ENCODE measurements at regions not wholly inside any gene's neighbourhood (a gene's known extent, or its start where the extent isn't known, plus 50 kb on each side); places are given as distances from the start of the nearest gene placed in this dataset.

DNA sequence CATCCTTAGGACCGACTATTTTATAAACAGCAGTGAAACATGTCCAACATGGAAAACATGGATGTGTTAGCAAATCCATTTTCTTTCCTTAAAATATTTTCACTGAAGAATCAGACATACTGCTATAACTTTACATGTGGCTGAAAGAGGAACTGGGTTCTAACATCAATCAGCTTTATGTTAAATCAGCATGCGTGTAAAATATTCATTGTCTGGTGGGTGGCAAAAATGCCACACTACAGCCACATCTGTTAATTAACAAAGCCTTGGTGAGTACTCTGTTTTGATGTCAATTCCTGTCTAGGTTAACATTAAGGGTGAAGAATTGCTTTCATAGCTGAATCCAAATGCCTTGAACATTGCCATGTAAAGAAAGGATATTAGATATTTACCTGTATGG lies 222.6 kb upstream of the CEP162 start:
- H3K4me3 Mint-ChIP-seq = no peak overlapping the region
- no peak for DNase-seq

DNA sequence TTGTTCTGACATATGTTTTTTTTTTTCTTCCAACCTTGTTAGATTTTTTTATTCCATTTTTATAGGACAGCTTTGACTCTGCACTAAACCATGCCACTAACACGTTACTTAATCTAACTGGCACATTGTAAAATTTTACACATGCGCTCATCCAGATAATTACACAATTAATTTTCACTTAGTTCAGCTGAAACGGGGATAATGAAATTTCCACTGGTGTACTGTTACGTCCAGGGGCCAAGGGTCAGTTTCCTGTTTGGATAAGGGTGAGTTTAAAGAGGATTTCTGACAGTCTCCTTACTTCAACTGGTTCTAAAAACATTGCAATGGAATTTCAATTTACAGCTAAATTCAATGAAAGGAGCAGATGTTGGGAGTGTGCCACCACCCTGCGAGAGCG lies 221.8 kb upstream of the CEP162 start:
- TF ChIP-seq, protein P1, sequence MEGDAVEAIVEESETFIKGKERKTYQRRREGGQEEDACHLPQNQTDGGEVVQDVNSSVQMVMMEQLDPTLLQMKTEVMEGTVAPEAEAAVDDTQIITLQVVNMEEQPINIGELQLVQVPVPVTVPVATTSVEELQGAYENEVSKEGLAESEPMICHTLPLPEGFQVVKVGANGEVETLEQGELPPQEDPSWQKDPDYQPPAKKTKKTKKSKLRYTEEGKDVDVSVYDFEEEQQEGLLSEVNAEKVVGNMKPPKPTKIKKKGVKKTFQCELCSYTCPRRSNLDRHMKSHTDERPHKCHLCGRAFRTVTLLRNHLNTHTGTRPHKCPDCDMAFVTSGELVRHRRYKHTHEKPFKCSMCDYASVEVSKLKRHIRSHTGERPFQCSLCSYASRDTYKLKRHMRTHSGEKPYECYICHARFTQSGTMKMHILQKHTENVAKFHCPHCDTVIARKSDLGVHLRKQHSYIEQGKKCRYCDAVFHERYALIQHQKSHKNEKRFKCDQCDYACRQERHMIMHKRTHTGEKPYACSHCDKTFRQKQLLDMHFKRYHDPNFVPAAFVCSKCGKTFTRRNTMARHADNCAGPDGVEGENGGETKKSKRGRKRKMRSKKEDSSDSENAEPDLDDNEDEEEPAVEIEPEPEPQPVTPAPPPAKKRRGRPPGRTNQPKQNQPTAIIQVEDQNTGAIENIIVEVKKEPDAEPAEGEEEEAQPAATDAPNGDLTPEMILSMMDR (conservative IDR thresholded peaks at IDR 0.05) = no peak
- DNase-seq = no peak
- no peaks in the 10 kb centered on the region for H3K4me1 ChIP-seq (ENCODE audit: control insufficient read depth, insufficient read depth, low read length)
- no peaks in the 10 kb centered on the region for H3K36me3 ChIP-seq (ENCODE audit: control insufficient read depth, insufficient read depth, low read length)
- no peak overlapping the region for H3K4me3 Mint-ChIP-seq
- no peaks in the 10 kb centered on the region for H3K27me3 ChIP-seq (ENCODE audit: control insufficient read depth, insufficient read depth, low read length, poor library complexity, severe bottlenecking)
- H3K4me1 Mint-ChIP-seq = peaks cover 12% of the 10 kb centered on the region
- no peak overlapping the region for H3K4me3 ChIP-seq (ENCODE audit: low read length)
- no peak overlapping the region for H3K27ac ChIP-seq (ENCODE audit: low read depth, low read length)
- H3K36me3 Mint-ChIP-seq (ENCODE audit: low read depth) = no peaks in the 10 kb centered on the region
- no peaks in the 10 kb centered on the region for H3K9me3 Mint-ChIP-seq
- H3K9me3 ChIP-seq (ENCODE audit: control insufficient read depth, low read length) = no peaks in the 10 kb centered on the region
- no peak overlapping the region for H3K9ac ChIP-seq (ENCODE audit: extremely low read depth, low read length, poor library complexity, severe bottlenecking)
- H3K27me3 Mint-ChIP-seq (ENCODE audit: insufficient read depth) = no peaks in the 10 kb centered on the region
- WGBS, 2 experiments (ENCODE audit: insufficient coverage in 1 of 2, insufficient read length in 1 of 2) = 91 to 93% methylated on average over 2 to 6 of the region's 6 CpGs
- no peak overlapping the region for H3K27ac Mint-ChIP-seq

More for the DNA sequence above, 222.6 kb upstream of the CEP162 start:
- TF ChIP-seq, protein P1 (conservative IDR thresholded peaks at IDR 0.05) = no peak
- H3K4me1 ChIP-seq (ENCODE audit: control insufficient read depth, insufficient read depth, low read length) = no peaks in the 10 kb centered on the region
- H3K27ac ChIP-seq (ENCODE audit: low read depth, low read length) = no peak overlapping the region
- H3K36me3 Mint-ChIP-seq (ENCODE audit: low read depth) = no peaks in the 10 kb centered on the region
- H3K4me1 Mint-ChIP-seq = peaks cover 12% of the 10 kb centered on the region
- no peaks in the 10 kb centered on the region for H3K27me3 ChIP-seq (ENCODE audit: control insufficient read depth, insufficient read depth, low read length, poor library complexity, severe bottlenecking)
- no peak overlapping the region for H3K9ac ChIP-seq (ENCODE audit: extremely low read depth, low read length, poor library complexity, severe bottlenecking)
- H3K27me3 Mint-ChIP-seq (ENCODE audit: insufficient read depth) = no peaks in the 10 kb centered on the region
- no peaks in the 10 kb centered on the region for H3K9me3 ChIP-seq (ENCODE audit: control insufficient read depth, low read length)
- no peak overlapping the region for H3K4me3 ChIP-seq (ENCODE audit: low read length)
- H3K36me3 ChIP-seq (ENCODE audit: control insufficient read depth, insufficient read depth, low read length) = no peaks in the 10 kb centered on the region
- WGBS, 2 experiments (ENCODE audit: insufficient coverage in 1 of 2, insufficient read length in 1 of 2) = 97 to 100% methylated on average over 1 to 2 of the region's 2 CpGs
- no peaks in the 10 kb centered on the region for H3K9me3 Mint-ChIP-seq
- no peak overlapping the region for H3K27ac Mint-ChIP-seq

DNA sequence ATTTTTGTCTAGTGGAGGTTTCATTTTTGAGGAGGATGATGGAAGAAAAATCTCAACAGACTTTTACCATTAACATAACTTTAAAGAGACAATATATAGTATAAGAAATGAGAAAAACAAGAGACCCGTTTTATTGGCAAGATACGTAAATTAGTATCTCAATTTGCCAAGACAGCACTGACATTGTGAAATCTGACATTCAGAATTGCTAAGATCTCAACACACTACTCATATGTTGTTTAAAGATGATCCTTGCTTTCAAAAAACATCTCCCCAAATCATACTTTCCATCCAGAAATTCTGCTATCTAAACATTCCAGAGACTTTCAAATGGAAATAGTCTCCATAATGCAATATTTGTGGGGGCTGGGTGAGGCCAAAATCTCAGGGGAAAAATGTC lies 220.9 kb upstream of the CEP162 start:
- no peaks in the 10 kb centered on the region for H3K9me3 Mint-ChIP-seq
- H3K9ac ChIP-seq (ENCODE audit: extremely low read depth, low read length, poor library complexity, severe bottlenecking) = no peak overlapping the region
- no peaks in the 10 kb centered on the region for H3K9me3 ChIP-seq (ENCODE audit: control insufficient read depth, low read length)
- H3K4me1 ChIP-seq (ENCODE audit: control insufficient read depth, insufficient read depth, low read length) = no peaks in the 10 kb centered on the region
- no peaks in the 10 kb centered on the region for H3K27me3 ChIP-seq (ENCODE audit: control insufficient read depth, insufficient read depth, low read length, poor library complexity, severe bottlenecking)
- no peak overlapping the region for H3K4me3 ChIP-seq (ENCODE audit: low read length)
- H3K27me3 Mint-ChIP-seq (ENCODE audit: insufficient read depth) = no peaks in the 10 kb centered on the region
- H3K27ac ChIP-seq (ENCODE audit: low read depth, low read length) = no peak overlapping the region
- H3K36me3 ChIP-seq (ENCODE audit: control insufficient read depth, insufficient read depth, low read length) = no peaks in the 10 kb centered on the region
- H3K4me3 Mint-ChIP-seq = no peak overlapping the region
- DNase-seq = no peak
- H3K4me1 Mint-ChIP-seq = peaks cover 12% of the 10 kb centered on the region
- no peaks in the 10 kb centered on the region for H3K36me3 Mint-ChIP-seq (ENCODE audit: low read depth)
- TF ChIP-seq, protein P1 (conservative IDR thresholded peaks at IDR 0.05) = no peak
- WGBS, 2 experiments (ENCODE audit: insufficient coverage in 1 of 2, insufficient read length in 1 of 2) = 92 to 93% methylated on average over 2 of the region's 2 CpGs
- H3K27ac Mint-ChIP-seq = no peak overlapping the region
